ENCODE measurements at regions not wholly inside any gene's neighbourhood (a gene's known extent, or its start where the extent isn't known, plus 50 kb on each side); places are given as distances from the start of the nearest gene placed in this dataset.

GRCh38 chr10:60606343-60607080 is 171.8 kb upstream of the CDK1 start:
- H3K4me3 ChIP-seq, result no peak overlapping the region
- intact Hi-C loops (cut with DNase I; ENCODE audit: low total_unique reads), result no loop called here
- no peaks in the 10 kb centered on the region for H3K36me3 ChIP-seq
- H3K9me3 ChIP-seq, result no peaks in the 10 kb centered on the region
- H3K27me3 ChIP-seq, result no peaks in the 10 kb centered on the region
- no peaks in the 10 kb centered on the region for H3K4me1 ChIP-seq
- TF ChIP-seq CTCF (IDR thresholded peaks at IDR 0.05) (no peak), POLR2A (IDR thresholded peaks at IDR 0.05) (no peak)
- H3K27ac ChIP-seq, result no peak overlapping the region
- DNase-seq, result no peak

GRCh38 chr10:60605476-60605875 is 172.8 kb upstream of the CDK1 start:
- Histone ChIP-seq H3K4me3 (no peak overlapping the region), H3K4me1 (no peaks in the 10 kb centered on the region), H3K27me3 (no peaks in the 10 kb centered on the region), H3K36me3 (no peaks in the 10 kb centered on the region), H3K27ac (no peak overlapping the region), H3K9me3 (no peaks in the 10 kb centered on the region)
- intact Hi-C loops (cut with DNase I; ENCODE audit: low total_unique reads), result no loop called here
- no peak for DNase-seq
- TF ChIP-seq CTCF (IDR thresholded peaks at IDR 0.05) (no peak), POLR2A (IDR thresholded peaks at IDR 0.05) (no peak)

GRCh38 chr10:60604342-60604741 is 173.9 kb upstream of the CDK1 start:
- intact Hi-C loops (cut with DNase I; ENCODE audit: low total_unique reads), result no loop called here
- no peaks in the 10 kb centered on the region for H3K9me3 ChIP-seq
- no peaks in the 10 kb centered on the region for H3K36me3 ChIP-seq
- no peaks in the 10 kb centered on the region for H3K27me3 ChIP-seq
- no peak for TF ChIP-seq CTCF (IDR thresholded peaks at IDR 0.05)
- TF ChIP-seq POLR2A (IDR thresholded peaks at IDR 0.05), result no peak
- no peak overlapping the region for H3K4me3 ChIP-seq
- H3K27ac ChIP-seq, result no peak overlapping the region
- no peaks in the 10 kb centered on the region for H3K4me1 ChIP-seq
- DNase-seq, result no peak

GRCh38 chr10:60597513-60597912 is 180.8 kb upstream of the CDK1 start:
- no peak for DNase-seq
- intact Hi-C loops (cut with DNase I; ENCODE audit: low total_unique reads), result no loop called here
- H3K27me3 ChIP-seq, result no peaks in the 10 kb centered on the region
- no peaks in the 10 kb centered on the region for H3K36me3 ChIP-seq
- no peak overlapping the region for H3K27ac ChIP-seq
- H3K9me3 ChIP-seq, result no peaks in the 10 kb centered on the region
- no peaks in the 10 kb centered on the region for H3K4me1 ChIP-seq
- H3K4me3 ChIP-seq, result no peak overlapping the region
- TF ChIP-seq CTCF (IDR thresholded peaks at IDR 0.05), result no peak
- TF ChIP-seq POLR2A (IDR thresholded peaks at IDR 0.05), result no peak

- no peak for DNase-seq
- Histone ChIP-seq H3K4me3 (no peak overlapping the region), H3K4me1 (no peaks in the 10 kb centered on the region), H3K36me3 (no peaks in the 10 kb centered on the region), H3K27me3 (no peaks in the 10 kb centered on the region), H3K9me3 (no peaks in the 10 kb centered on the region), H3K27ac (no peak overlapping the region)
- TF ChIP-seq POLR2A (IDR thresholded peaks at IDR 0.05), result no peak
- no peak for TF ChIP-seq CTCF (IDR thresholded peaks at IDR 0.05)
- intact Hi-C loops (cut with DNase I; ENCODE audit: low total_unique reads), result no loop called here
These were observed 182.4 kb upstream of the CDK1 start for GRCh38 chr10:60595852-60596251.
